ENCODE measurements at regions not wholly inside any gene's neighbourhood (a gene's known extent, or its start where the extent isn't known, plus 50 kb on each side); places are given as distances from the start of the nearest gene placed in this dataset.
"Not testable (repeated sequence)": the region's sequence is repeated elsewhere in the genome, so short reads cannot be mapped to it uniquely, and the experiment has no call there.

GRCh38 chr2:5629510-5629909, 62.7 kb upstream of the SOX11 start:
- not testable (repeated sequence) for H3K4me3 ChIP-seq (ENCODE audit: low read depth, low read length)

GRCh38 chr2:5637051-5637450, 55.1 kb upstream of the SOX11 start:
- not testable (repeated sequence) for H3K4me3 ChIP-seq (ENCODE audit: low read depth, low read length)
